ENCODE measurements at regions not wholly inside any gene's neighbourhood (a gene's known extent, or its start where the extent isn't known, plus 50 kb on each side); places are given as distances from the start of the nearest gene placed in this dataset.

GRCh38 chr9:2419347-2419746 is 202.2 kb upstream of the VLDLR start (continued):
- TF ChIP-seq CEBPZ (IDR thresholded peaks at IDR 0.05; ENCODE audit: low read depth, low read length) (no peak), STAT1 (conservative IDR thresholded peaks at IDR 0.05) (no peak), NFIC (IDR thresholded peaks at IDR 0.05; ENCODE audit: low read depth, low read length) (no peak), BCLAF1 (IDR thresholded peaks at IDR 0.05) (no peak), TCF12 (IDR thresholded peaks at IDR 0.05; ENCODE audit: low read depth, low read length) (no peak), BCL11A (IDR thresholded peaks at IDR 0.05; ENCODE audit: low read depth, low read length) (no peak), SIN3A (IDR thresholded peaks at IDR 0.05; ENCODE audit: low read depth, low read length) (no peak)

- RAD21 ChIA-PET (ENCODE audit: unreplicated experiment): no interaction called here
- no peak for FAIRE-seq
- Histone ChIP-seq H3K27me3 (replicated peaks in 1 of 2; ENCODE audit: control insufficient read depth in 2 of 2, insufficient read depth in 2 of 2, low read length in 1 of 2) (no peaks in the 10 kb centered on the region), H4K20me1 (ENCODE audit: control insufficient read depth, insufficient read depth) (no peaks in the 10 kb centered on the region), H3K36me3 (ENCODE audit: control insufficient read depth in 2 of 2, insufficient read depth in 2 of 2, low read length in 1 of 2) (no peaks in the 10 kb centered on the region), H3K4me2 (ENCODE audit: control insufficient read depth, insufficient read depth) (no peak overlapping the region), H3K9ac (ENCODE audit: control insufficient read depth, insufficient read depth, low read length) (no peak overlapping the region), H3K4me3 (no peak overlapping the region), H3K27ac (ENCODE audit: control insufficient read depth, insufficient read depth) (no peak overlapping the region), H2AFZ (ENCODE audit: control insufficient read depth, low read depth, low read length) (no peak overlapping the region), H3K79me2 (ENCODE audit: control insufficient read depth, insufficient read depth, low read length) (no peaks in the 10 kb centered on the region), H3K9me3 (replicated peaks; ENCODE audit: control insufficient read depth, insufficient read depth, low read length) (no peaks in the 10 kb centered on the region), H3K4me1 (ENCODE audit: control insufficient read depth, insufficient read depth, low read length) (no peaks in the 10 kb centered on the region)
- 73% methylated on average over 3 of the region's 3 CpGs for WGBS (ENCODE audit: insufficient coverage, insufficient replicate concordance, low lambda C conversion rate, missing lambda C conversion rate)
- no TSS peak for BruUV-seq (replicated peaks)
- TF ChIP-seq NR2C2 (IDR thresholded peaks at IDR 0.05; ENCODE audit: borderline replicate concordance, control insufficient read depth, insufficient read length, low read depth): no peak
- no peak for TF ChIP-seq BRCA1 (IDR thresholded peaks at IDR 0.05; ENCODE audit: low read depth, low read length)
- no peak for TF ChIP-seq RB1 (IDR thresholded peaks at IDR 0.05; ENCODE audit: borderline replicate concordance)
- CTCF ChIA-PET: interaction anchor here (2.6 kb wide), 1 partner anchor 308 kb away, joined by 9 read pairs; no protein-coding TSS in a partner anchor
- POLR2A ChIA-PET: no interaction called here
- no peak for DNase-seq (ENCODE audit: low read depth, low spot score)
- in situ Hi-C loops (cut with MboI) (no loop called here), intact Hi-C loops (cut with micrococcal nuclease; ENCODE audit: unreplicated experiment) (no loop called here)
- ATAC-seq: no peak
- SMC1A ChIA-PET (ENCODE audit: uncharacterized antibody, unreplicated experiment): no interaction called here
Observed at GRCh38 chr9:2420543-2420942, 201.0 kb upstream of the VLDLR start.
